ENCODE measurements at regions not wholly inside any gene's neighbourhood (a gene's known extent, or its start where the extent isn't known, plus 50 kb on each side); places are given as distances from the start of the nearest gene placed in this dataset.

- TF ChIP-seq ZC3H10 (CRISPR knock-in tag; IDR thresholded peaks at IDR 0.05) (no peak), RARB (CRISPR knock-in tag; IDR thresholded peaks at IDR 0.05) (no peak), ZFP3 (CRISPR knock-in tag; IDR thresholded peaks at IDR 0.05) (no peak), ZFP30 (CRISPR knock-in tag; IDR thresholded peaks at IDR 0.05) (no peak), ZNF70 (CRISPR knock-in tag; IDR thresholded peaks at IDR 0.05) (no peak), BACH2 (CRISPR knock-in tag; IDR thresholded peaks at IDR 0.05; ENCODE audit: borderline replicate concordance) (no peak), ZNF565 (CRISPR knock-in tag; conservative IDR thresholded peaks at IDR 0.05; ENCODE audit: low read depth) (no peak)
- TF ChIP-seq, protein P1, sequence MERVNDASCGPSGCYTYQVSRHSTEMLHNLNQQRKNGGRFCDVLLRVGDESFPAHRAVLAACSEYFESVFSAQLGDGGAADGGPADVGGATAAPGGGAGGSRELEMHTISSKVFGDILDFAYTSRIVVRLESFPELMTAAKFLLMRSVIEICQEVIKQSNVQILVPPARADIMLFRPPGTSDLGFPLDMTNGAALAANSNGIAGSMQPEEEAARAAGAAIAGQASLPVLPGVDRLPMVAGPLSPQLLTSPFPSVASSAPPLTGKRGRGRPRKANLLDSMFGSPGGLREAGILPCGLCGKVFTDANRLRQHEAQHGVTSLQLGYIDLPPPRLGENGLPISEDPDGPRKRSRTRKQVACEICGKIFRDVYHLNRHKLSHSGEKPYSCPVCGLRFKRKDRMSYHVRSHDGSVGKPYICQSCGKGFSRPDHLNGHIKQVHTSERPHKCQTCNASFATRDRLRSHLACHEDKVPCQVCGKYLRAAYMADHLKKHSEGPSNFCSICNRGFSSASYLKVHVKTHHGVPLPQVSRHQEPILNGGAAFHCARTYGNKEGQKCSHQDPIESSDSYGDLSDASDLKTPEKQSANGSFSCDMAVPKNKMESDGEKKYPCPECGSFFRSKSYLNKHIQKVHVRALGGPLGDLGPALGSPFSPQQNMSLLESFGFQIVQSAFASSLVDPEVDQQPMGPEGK (CRISPR knock-in tag; IDR thresholded peaks at IDR 0.05; ENCODE audit: borderline replicate concordance): no peak
These were observed 600.8 kb downstream of the DIAPH3 start for GRCh38 chr13:59562924-59563323.

Measured in SK-N-SH treated with all-trans-retinoic acid at 6 μM for 48 hours (cell line).